Hepatocyte (in vitro differentiated cells): ENCODE measurements at regions not wholly inside any gene's neighbourhood (a gene's known extent, or its start where the extent isn't known, plus 50 kb on each side); places are given as distances from the start of the nearest gene placed in this dataset.

Experiments used
- DNase-seq: peaks from one replicate; pipeline ENCODE4 v3.0.0-alpha.2; 2016; ENCODE audit warnings: low spot score
- H2AFZ ChIP-seq: fragments of 200-600 bp; sonication (generic); 2 replicates; pipeline ENCODE4 v1.6.0; 2016; ENCODE audit warnings: antibody characterized with exemption, mild to moderate bottlenecking
- H3K27ac ChIP-seq: fragments of 200-600 bp; sonication (generic); 2 replicates; pipeline ENCODE4 v1.5.1; 2016; ENCODE audit warnings: mild to moderate bottlenecking
- H3K27me3 ChIP-seq: fragments of 200-600 bp; sonication (generic); 2 replicates; pipeline ENCODE4 v1.6.1; 2016
- H3K36me3 ChIP-seq: fragments of 200-600 bp; sonication (generic); replicated peaks from 2 replicates; pipeline ENCODE4 v1.5.1; 2016; ENCODE audit warnings: low read depth; ENCODE audit not compliant: insufficient read depth
- H3K4me1 ChIP-seq: fragments of 200-600 bp; sonication (generic); 2 replicates; pipeline ENCODE4 v1.5.1; 2016; ENCODE audit warnings: mild to moderate bottlenecking, moderate library complexity; ENCODE audit not compliant: insufficient read depth
- H3K4me2 ChIP-seq: fragments of 200-600 bp; sonication (generic); 2 replicates; pipeline ENCODE4 v1.6.0; 2016
- H3K4me3 ChIP-seq: fragments of 200-600 bp; sonication (generic); 2 replicates; pipeline ENCODE4 v1.5.1; 2016; ENCODE audit warnings: mild to moderate bottlenecking
- H3K79me2 ChIP-seq: fragments of 200-600 bp; sonication (generic); 2 replicates; pipeline ENCODE4 v1.6.0; 2017; ENCODE audit warnings: mild to moderate bottlenecking
- H3K9me2 ChIP-seq: fragments of 200-600 bp; sonication (generic); replicated peaks from 2 replicates; pipeline ENCODE4 v1.6.0; 2017; ENCODE audit warnings: mild to moderate bottlenecking; ENCODE audit not compliant: insufficient read depth
- H3K9me3 ChIP-seq: fragments of 200-600 bp; sonication (generic); 2 replicates; pipeline ENCODE4 v1.5.1; 2016; ENCODE audit warnings: low read depth, mild to moderate bottlenecking
- H4K20me1 ChIP-seq: fragments of 200-600 bp; sonication (generic); 2 replicates; pipeline ENCODE4 v1.6.0; 2016; ENCODE audit warnings: mild to moderate bottlenecking; ENCODE audit not compliant: insufficient read depth, poor library complexity, severe bottlenecking
- EZH2 ChIP-seq: fragments of 200-600 bp; sonication (generic); IDR thresholded peaks from 2 replicates; pipeline ENCODE4 v1.6.1; 2016; ENCODE audit warnings: antibody characterized with exemption, mild to moderate bottlenecking, borderline replicate concordance
- EZH2phosphoT487 ChIP-seq: fragments of 200-600 bp; sonication (generic); IDR thresholded peaks from one replicate; pipeline ENCODE4 v1.6.1; 2018; ENCODE audit warnings: antibody characterized with exemption, mild to moderate bottlenecking, low read depth, moderate library complexity; ENCODE audit not compliant: unreplicated experiment, severe bottlenecking
- WGBS: methylation state at CpG from one replicate; pipeline ENCODE4 v1.1.6; 2016; ENCODE audit warnings: low lambda C conversion rate; ENCODE audit errors: missing lambda C conversion rate; 5-methylcytosine and 5-hydroxymethylcytosine counted together
- TF ChIP-seq, protein P1 (sequence below): fragments of 200-600 bp; sonication (generic); IDR thresholded peaks from 2 replicates; pipeline ENCODE4 v1.5.1; 2016; ENCODE audit warnings: antibody characterized with exemption, mild to moderate bottlenecking; ENCODE audit not compliant: poor library complexity

DNA sequence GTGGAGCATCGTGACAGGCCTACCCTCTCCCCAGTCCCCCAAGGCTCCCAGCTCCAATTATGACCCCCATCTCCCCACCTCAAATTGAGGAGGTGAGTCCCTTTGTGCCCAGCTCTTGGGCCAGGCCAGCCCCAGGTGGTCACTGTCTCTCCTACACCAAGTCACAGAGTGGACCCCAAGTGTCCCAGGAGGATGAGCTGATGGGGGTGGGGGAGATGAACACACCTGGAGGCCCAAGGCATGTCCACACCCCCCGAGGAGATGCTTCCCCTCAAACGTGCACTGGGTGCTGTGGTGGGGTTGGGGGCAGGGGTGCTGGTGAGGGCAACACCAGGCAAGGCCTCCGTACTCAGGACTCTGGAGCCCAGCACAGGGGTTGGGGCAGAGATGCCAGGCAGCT is 73.2 kb downstream of the RBFOX3 start:
- H3K79me2 ChIP-seq: no peaks in the 10 kb centered on the region
- H2AFZ ChIP-seq: no peak overlapping the region
- WGBS: 92% methylated on average over 4 of the region's 4 CpGs
- no peak for DNase-seq
- H3K9me2 ChIP-seq: no peaks in the 10 kb centered on the region
- TF ChIP-seq EZH2phosphoT487 (no peak), EZH2 (no peak)
- TF ChIP-seq, protein P1, sequence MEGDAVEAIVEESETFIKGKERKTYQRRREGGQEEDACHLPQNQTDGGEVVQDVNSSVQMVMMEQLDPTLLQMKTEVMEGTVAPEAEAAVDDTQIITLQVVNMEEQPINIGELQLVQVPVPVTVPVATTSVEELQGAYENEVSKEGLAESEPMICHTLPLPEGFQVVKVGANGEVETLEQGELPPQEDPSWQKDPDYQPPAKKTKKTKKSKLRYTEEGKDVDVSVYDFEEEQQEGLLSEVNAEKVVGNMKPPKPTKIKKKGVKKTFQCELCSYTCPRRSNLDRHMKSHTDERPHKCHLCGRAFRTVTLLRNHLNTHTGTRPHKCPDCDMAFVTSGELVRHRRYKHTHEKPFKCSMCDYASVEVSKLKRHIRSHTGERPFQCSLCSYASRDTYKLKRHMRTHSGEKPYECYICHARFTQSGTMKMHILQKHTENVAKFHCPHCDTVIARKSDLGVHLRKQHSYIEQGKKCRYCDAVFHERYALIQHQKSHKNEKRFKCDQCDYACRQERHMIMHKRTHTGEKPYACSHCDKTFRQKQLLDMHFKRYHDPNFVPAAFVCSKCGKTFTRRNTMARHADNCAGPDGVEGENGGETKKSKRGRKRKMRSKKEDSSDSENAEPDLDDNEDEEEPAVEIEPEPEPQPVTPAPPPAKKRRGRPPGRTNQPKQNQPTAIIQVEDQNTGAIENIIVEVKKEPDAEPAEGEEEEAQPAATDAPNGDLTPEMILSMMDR: no peak
- H3K4me3 ChIP-seq: no peak overlapping the region
- H3K9me3 ChIP-seq: no peaks in the 10 kb centered on the region
- H3K36me3 ChIP-seq: no peaks in the 10 kb centered on the region
- H4K20me1 ChIP-seq: no peaks in the 10 kb centered on the region
- H3K4me1 ChIP-seq: no peaks in the 10 kb centered on the region
- no peak overlapping the region for H3K27ac ChIP-seq
- no peak overlapping the region for H3K4me2 ChIP-seq
- H3K27me3 ChIP-seq: no peaks in the 10 kb centered on the region

DNA sequence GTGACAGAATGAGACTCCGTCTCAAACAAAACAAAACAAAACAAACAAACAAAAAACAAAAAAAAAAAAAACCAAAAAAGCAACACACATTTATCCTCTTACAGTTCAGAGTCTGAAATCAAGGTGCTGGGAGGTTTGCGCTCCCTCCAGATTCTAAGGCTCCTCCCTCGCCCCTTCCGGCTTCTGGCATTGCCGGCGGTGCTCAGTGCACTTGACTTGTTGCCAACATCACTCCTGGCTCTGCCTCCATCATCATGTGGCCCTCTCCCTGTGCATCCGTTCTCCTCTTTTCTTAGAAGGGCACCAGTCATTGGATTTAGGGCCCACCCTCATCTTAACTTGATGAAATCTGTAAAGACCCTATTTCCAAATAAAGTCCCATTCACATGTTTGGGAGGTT is 73.8 kb downstream of the RBFOX3 start:
- WGBS: 94% methylated on average over 7 of the region's 7 CpGs
- H3K9me2 ChIP-seq: no peaks in the 10 kb centered on the region

GRCh38 chr17:79536212-79536840 is 74.5 kb downstream of the RBFOX3 start:
- Histone ChIP-seq H4K20me1 (no peaks in the 10 kb centered on the region), H3K9me2 (no peaks in the 10 kb centered on the region), H2AFZ (no peak overlapping the region), H3K79me2 (no peaks in the 10 kb centered on the region), H3K27me3 (no peaks in the 10 kb centered on the region), H3K27ac (no peak overlapping the region), H3K9me3 (no peaks in the 10 kb centered on the region), H3K4me1 (no peaks in the 10 kb centered on the region), H3K4me3 (no peak overlapping the region), H3K4me2 (no peak overlapping the region), H3K36me3 (no peaks in the 10 kb centered on the region)
- no peak for DNase-seq
- TF ChIP-seq, protein P1: no peak
- TF ChIP-seq EZH2phosphoT487: no peak
- TF ChIP-seq EZH2: no peak
- WGBS: 83% methylated on average over 15 of the region's 15 CpGs

More for the DNA sequence above, 73.8 kb downstream of the RBFOX3 start:
- Histone ChIP-seq H2AFZ (no peak overlapping the region), H3K9me3 (no peaks in the 10 kb centered on the region), H3K4me2 (no peak overlapping the region), H3K36me3 (no peaks in the 10 kb centered on the region), H3K79me2 (no peaks in the 10 kb centered on the region), H3K4me1 (no peaks in the 10 kb centered on the region), H3K27ac (no peak overlapping the region), H3K27me3 (no peaks in the 10 kb centered on the region), H3K4me3 (no peak overlapping the region), H4K20me1 (no peaks in the 10 kb centered on the region)
- no peak for DNase-seq
- no peak for TF ChIP-seq EZH2
- no peak for TF ChIP-seq EZH2phosphoT487
- TF ChIP-seq, protein P1: no peak

GRCh38 chr17:79535728-79536025 is 75.2 kb downstream of the RBFOX3 start:
- Histone ChIP-seq H3K4me2 (no peak overlapping the region), H3K9me2 (no peaks in the 10 kb centered on the region), H3K79me2 (no peaks in the 10 kb centered on the region), H4K20me1 (no peaks in the 10 kb centered on the region), H3K4me1 (no peaks in the 10 kb centered on the region), H2AFZ (no peak overlapping the region), H3K27ac (no peak overlapping the region), H3K4me3 (no peak overlapping the region), H3K36me3 (no peaks in the 10 kb centered on the region), H3K27me3 (no peaks in the 10 kb centered on the region), H3K9me3 (no peaks in the 10 kb centered on the region)
- no peak for DNase-seq
- TF ChIP-seq, protein P1: no peak
- no peak for TF ChIP-seq EZH2
- no peak for TF ChIP-seq EZH2phosphoT487
- 92% methylated on average over 5 of the region's 5 CpGs for WGBS
